ENCODE measurements at regions not wholly inside any gene's neighbourhood (a gene's known extent, or its start where the extent isn't known, plus 50 kb on each side); places are given as distances from the start of the nearest gene placed in this dataset.

DNA sequence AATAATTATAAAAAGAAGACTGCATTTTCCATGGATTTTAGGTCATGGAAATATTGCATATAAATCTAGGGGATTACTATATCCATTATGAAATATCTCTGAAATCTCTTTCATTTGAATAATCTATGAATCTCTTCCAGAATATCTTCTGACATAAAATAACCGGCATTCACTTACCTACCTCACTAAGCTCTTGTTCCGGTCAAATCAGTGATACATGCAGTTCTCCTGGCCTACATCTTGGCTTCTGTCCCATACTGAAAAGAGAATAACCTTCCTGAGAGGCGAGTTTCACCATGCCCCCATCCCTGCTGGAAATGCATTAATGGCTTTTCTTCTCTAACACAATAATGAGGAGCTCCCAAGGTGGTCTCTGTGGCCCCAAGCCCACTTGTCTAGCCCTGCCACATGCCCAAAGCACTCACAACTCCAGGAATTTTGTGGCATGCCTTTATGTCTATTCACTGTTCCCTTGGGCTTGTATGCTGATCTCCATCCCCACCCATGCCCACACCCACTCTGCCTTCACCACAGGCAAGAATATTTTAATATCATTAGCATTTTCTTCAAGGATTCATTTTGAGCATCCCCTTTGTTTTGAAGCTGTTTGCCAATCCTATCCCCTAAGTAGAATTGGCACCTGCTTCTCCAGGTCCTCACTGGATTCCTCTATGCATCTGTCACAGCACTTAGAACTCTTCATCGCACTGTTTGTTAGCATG, 401.6 kb downstream of the COG6 start:
- TF ChIP-seq ZFX (CRISPR knock-in tag; IDR thresholded peaks at IDR 0.05) (no peak), CEBPB (tag; IDR thresholded peaks at IDR 0.05) (no peak), RBBP5 (IDR thresholded peaks at IDR 0.05; ENCODE audit: borderline replicate concordance, insufficient read depth, low read length, poor library complexity, severe bottlenecking) (no peak), FOS (IDR thresholded peaks at IDR 0.05; ENCODE audit: extremely low read depth, insufficient read length) (no peak), ZBTB7A (IDR thresholded peaks at IDR 0.05; ENCODE audit: borderline replicate concordance, control insufficient read depth, low read depth, low read length) (no peak), ZNF77 (CRISPR knock-in tag; IDR thresholded peaks at IDR 0.05) (no peak), HNRNPH1 (optimal IDR thresholded peaks at IDR 0.05; ENCODE audit: low read depth, low read length) (no peak), CHD2 (IDR thresholded peaks at IDR 0.05; ENCODE audit: low read depth, low read length) (no peak), CTCF (IDR thresholded peaks at IDR 0.05 in 2 of 3, conservative IDR thresholded peaks at IDR 0.05 in 1 of 3; ENCODE audit: insufficient read depth in 2 of 3, low read depth in 1 of 3, low read length in 3 of 3) (no peak)
- TF ChIP-seq, protein P1, sequence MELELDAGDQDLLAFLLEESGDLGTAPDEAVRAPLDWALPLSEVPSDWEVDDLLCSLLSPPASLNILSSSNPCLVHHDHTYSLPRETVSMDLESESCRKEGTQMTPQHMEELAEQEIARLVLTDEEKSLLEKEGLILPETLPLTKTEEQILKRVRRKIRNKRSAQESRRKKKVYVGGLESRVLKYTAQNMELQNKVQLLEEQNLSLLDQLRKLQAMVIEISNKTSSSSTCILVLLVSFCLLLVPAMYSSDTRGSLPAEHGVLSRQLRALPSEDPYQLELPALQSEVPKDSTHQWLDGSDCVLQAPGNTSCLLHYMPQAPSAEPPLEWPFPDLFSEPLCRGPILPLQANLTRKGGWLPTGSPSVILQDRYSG (tag; conservative IDR thresholded peaks at IDR 0.05; ENCODE audit: low read depth) = no peak
- TF ChIP-seq, protein P2, sequence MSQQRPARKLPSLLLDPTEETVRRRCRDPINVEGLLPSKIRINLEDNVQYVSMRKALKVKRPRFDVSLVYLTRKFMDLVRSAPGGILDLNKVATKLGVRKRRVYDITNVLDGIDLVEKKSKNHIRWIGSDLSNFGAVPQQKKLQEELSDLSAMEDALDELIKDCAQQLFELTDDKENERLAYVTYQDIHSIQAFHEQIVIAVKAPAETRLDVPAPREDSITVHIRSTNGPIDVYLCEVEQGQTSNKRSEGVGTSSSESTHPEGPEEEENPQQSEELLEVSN (IDR thresholded peaks at IDR 0.05; ENCODE audit: borderline replicate concordance in 1 of 2, extremely low read depth in 1 of 2, insufficient read depth in 1 of 2, insufficient read length in 1 of 2, low read depth in 1 of 2, low read length in 1 of 2, poor library complexity in 1 of 2, severe bottlenecking in 1 of 2) = no peak
- TF ChIP-seq, protein P3, sequence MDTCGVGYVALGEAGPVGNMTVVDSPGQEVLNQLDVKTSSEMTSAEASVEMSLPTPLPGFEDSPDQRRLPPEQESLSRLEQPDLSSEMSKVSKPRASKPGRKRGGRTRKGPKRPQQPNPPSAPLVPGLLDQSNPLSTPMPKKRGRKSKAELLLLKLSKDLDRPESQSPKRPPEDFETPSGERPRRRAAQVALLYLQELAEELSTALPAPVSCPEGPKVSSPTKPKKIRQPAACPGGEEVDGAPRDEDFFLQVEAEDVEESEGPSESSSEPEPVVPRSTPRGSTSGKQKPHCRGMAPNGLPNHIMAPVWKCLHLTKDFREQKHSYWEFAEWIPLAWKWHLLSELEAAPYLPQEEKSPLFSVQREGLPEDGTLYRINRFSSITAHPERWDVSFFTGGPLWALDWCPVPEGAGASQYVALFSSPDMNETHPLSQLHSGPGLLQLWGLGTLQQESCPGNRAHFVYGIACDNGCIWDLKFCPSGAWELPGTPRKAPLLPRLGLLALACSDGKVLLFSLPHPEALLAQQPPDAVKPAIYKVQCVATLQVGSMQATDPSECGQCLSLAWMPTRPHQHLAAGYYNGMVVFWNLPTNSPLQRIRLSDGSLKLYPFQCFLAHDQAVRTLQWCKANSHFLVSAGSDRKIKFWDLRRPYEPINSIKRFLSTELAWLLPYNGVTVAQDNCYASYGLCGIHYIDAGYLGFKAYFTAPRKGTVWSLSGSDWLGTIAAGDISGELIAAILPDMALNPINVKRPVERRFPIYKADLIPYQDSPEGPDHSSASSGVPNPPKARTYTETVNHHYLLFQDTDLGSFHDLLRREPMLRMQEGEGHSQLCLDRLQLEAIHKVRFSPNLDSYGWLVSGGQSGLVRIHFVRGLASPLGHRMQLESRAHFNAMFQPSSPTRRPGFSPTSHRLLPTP (IDR thresholded peaks at IDR 0.05; ENCODE audit: borderline replicate concordance, extremely low read depth, insufficient read length) = no peak
